Neural cell (in vitro differentiated cells): ENCODE measurements at regions not wholly inside any gene's neighbourhood (a gene's known extent, or its start where the extent isn't known, plus 50 kb on each side); places are given as distances from the start of the nearest gene placed in this dataset.
A peak's percentile ranks its signal among the peaks of the same experiment; 100 is the strongest.

ENCODE experiments used
- H2AFZ ChIP-seq: fragments of 200-600, 300-800 bp; sonication (generic), shearing (Covaris generic); 2 replicates; pipeline ENCODE4 v1.6.0; 2014; ENCODE audit warnings: low read depth, mild to moderate bottlenecking, antibody characterized with exemption, low read length, moderate library complexity
- H3F3A ChIP-seq: fragments of 200-600 bp; shearing (Covaris generic); 2 replicates; pipeline ENCODE4 v1.6.1; 2016; ENCODE audit warnings: mild to moderate bottlenecking, moderate library complexity, mixed read lengths, antibody characterized with exemption, low read length; ENCODE audit not compliant: insufficient read depth, poor library complexity, severe bottlenecking
- H3K27ac ChIP-seq: fragments of 200-600, 300-800 bp; sonication (generic), shearing (Covaris generic); 2 replicates; pipeline ENCODE4 v1.5.1; 2014; ENCODE audit warnings: mild to moderate bottlenecking, low read length, moderate library complexity
- H3K27me3 ChIP-seq: fragments of 300-800, 200-600 bp; sonication (generic), shearing (Covaris generic); 2 replicates; pipeline ENCODE4 v1.6.0; 2014; ENCODE audit warnings: mild to moderate bottlenecking, low read depth, low read length, moderate library complexity; ENCODE audit not compliant: insufficient read depth
- H3K36me3 ChIP-seq: fragments of 300-800, 200-600 bp; sonication (generic), shearing (Covaris generic); 2 replicates; pipeline ENCODE4 v1.5.1; 2014; ENCODE audit warnings: mild to moderate bottlenecking, antibody characterized with exemption, low read length, moderate library complexity; ENCODE audit not compliant: insufficient read depth
- H3K4me2 ChIP-seq: fragments of 300-800, 200-600 bp; sonication (generic), shearing (Covaris generic); 2 replicates; pipeline ENCODE4 v1.6.0; 2014; ENCODE audit warnings: mild to moderate bottlenecking, low read length
- H3K4me3 ChIP-seq: fragments of 300-800, 200-600 bp; sonication (generic), shearing (Covaris generic); 2 replicates; pipeline ENCODE4 v1.5.1; 2014; ENCODE audit warnings: mild to moderate bottlenecking, low read length, moderate library complexity
- H3K79me2 ChIP-seq: fragments of 200-600 bp; shearing (Covaris generic); replicated peaks from 2 replicates; pipeline ENCODE4 v1.6.0; 2014; ENCODE audit warnings: mild to moderate bottlenecking, low read length, moderate library complexity; ENCODE audit not compliant: insufficient read depth
- H3K9ac ChIP-seq: fragments of 300-800, 200-600 bp; sonication (generic), shearing (Covaris generic); 2 replicates; pipeline ENCODE4 v1.6.1; 2016; ENCODE audit warnings: mild to moderate bottlenecking, low read length, mixed read lengths
- H3K9me2 ChIP-seq: fragments of 200-600 bp; shearing (Covaris generic); 2 replicates; pipeline ENCODE4 v1.6.1; 2016; ENCODE audit warnings: mild to moderate bottlenecking, low read length, mixed read lengths; ENCODE audit not compliant: insufficient read depth
- H3K9me3 ChIP-seq: fragments of 200-600, 300-800 bp; sonication (generic), shearing (Covaris generic); 2 replicates; pipeline ENCODE4 v1.6.1; 2016; ENCODE audit warnings: mild to moderate bottlenecking, mixed run types, low read length, moderate library complexity, mixed read lengths
- H4K20me1 ChIP-seq: fragments of 200-600 bp; shearing (Covaris generic); 2 replicates; pipeline ENCODE4 v1.6.1; 2016; ENCODE audit warnings: mild to moderate bottlenecking, mixed run types; ENCODE audit not compliant: insufficient read depth
- CTCF ChIP-seq: fragments of 450-650 bp; IDR thresholded peaks from 2 replicates; pipeline ENCODE4 v1.5.1; 2014; ENCODE audit warnings: antibody characterized with exemption, mild to moderate bottlenecking, moderate library complexity; ENCODE audit not compliant: poor library complexity, severe bottlenecking
- EP300 ChIP-seq: fragments of 450-650 bp; conservative IDR thresholded peaks from 2 replicates; pipeline ENCODE4 v1.6.1; 2014; ENCODE audit warnings: antibody characterized with exemption, mild to moderate bottlenecking, moderate library complexity; ENCODE audit not compliant: poor library complexity, severe bottlenecking
- EZH2 ChIP-seq: fragments of 200-600, 300-800 bp; shearing (Covaris generic), sonication (generic); IDR thresholded peaks from 2 replicates; pipeline ENCODE4 v1.6.1; 2014; ENCODE audit warnings: antibody characterized with exemption, low read length, borderline replicate concordance, mild to moderate bottlenecking; ENCODE audit not compliant: insufficient read depth, poor library complexity, severe bottlenecking
- MXI1 ChIP-seq: fragments of 450-650 bp; conservative IDR thresholded peaks from 2 replicates; pipeline ENCODE4 v1.6.1; 2014; ENCODE audit warnings: antibody characterized with exemption, mild to moderate bottlenecking; ENCODE audit not compliant: poor library complexity, severe bottlenecking
- POLR2AphosphoS5 ChIP-seq: IDR thresholded peaks from 2 replicates; pipeline ENCODE4 v1.6.1; 2012
- RAD21 ChIP-seq: fragments of 450-650 bp; conservative IDR thresholded peaks from 2 replicates; pipeline ENCODE4 v1.6.1; 2014; ENCODE audit warnings: antibody characterized with exemption, mild to moderate bottlenecking, moderate library complexity
- REST ChIP-seq: IDR thresholded peaks from 2 replicates; pipeline ENCODE4 v1.6.1; 2012; ENCODE audit warnings: borderline replicate concordance
- SMC3 ChIP-seq: fragments of 450-650 bp; conservative IDR thresholded peaks from 2 replicates; pipeline ENCODE4 v1.6.1; 2014; ENCODE audit warnings: antibody characterized with exemption, mild to moderate bottlenecking, moderate library complexity; ENCODE audit not compliant: poor library complexity
- TAF1 ChIP-seq: IDR thresholded peaks from 2 replicates; pipeline ENCODE4 v1.6.1; 2012; ENCODE audit warnings: low read depth

DNA sequence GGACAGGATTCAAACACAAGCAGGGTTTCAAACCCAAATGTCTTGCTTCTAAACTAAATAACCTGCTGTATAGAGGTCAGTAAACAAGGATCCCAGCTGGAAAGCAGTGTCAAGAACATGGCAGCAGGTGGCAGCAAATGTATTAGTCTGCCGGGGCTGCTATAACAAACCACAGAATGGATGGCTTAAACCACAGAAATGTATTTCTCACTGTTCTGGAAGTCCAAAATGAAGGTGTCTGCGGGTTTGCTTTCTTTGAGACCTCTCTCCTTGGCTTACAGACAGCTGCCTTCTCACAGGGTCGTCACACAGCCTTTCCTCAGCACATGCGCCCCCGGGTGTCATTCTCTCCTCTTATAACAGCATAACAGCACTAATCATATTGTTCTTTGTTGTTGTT lies 65.1 kb upstream of the LRRC55 start:
- TF ChIP-seq MXI1, result no peak
- TF ChIP-seq TAF1, result no peak
- TF ChIP-seq REST, result no peak
- TF ChIP-seq EZH2, result no peak
- peak; percentile 63 for TF ChIP-seq SMC3
- no peak for TF ChIP-seq POLR2AphosphoS5
- peak; percentile 39 for TF ChIP-seq CTCF
- TF ChIP-seq EP300, result no peak
- TF ChIP-seq RAD21, result peak; percentile 51

DNA sequence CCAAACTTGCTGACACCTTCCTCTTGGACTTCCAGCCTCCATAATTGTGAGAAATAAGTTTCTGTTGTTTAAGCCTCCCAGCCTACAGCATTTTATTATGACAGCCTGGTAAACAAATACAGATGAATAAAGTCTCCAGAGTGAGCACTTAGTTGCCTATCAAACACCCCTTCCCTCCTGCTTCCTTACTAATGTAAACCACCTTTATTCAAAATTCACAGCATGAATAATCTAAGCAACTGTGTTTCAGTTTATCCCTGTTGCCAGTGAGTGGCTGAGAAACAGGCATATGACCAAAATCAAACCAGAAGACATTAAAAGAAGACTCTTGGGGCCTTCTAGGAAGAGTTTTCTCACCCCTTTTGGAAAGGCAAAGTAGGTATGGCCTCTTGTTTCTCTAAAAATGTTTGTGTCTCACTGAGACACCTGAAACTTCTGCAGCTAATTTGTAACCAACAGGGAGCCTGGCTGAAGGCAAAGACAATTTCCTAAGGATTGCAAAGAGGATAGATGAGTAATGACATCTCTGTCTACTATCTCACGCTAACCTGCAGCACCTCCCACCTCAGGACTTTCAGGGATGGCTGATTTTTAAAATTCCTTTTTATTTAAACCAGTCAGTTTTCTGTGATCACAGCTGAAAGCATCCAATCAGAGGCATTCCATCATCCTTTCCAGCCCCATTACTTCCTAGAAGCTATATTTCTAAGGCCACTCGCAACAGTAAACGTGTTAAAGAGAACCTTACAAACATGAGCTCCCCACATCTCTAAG lies 61.4 kb upstream of the LRRC55 start:
- Histone ChIP-seq H4K20me1 (no peaks in the 10 kb centered on the region), H2AFZ (no peak overlapping the region), H3K4me2 (no peak overlapping the region), H3K79me2 (no peaks in the 10 kb centered on the region), H3K27ac (no peak overlapping the region), H3K9me3 (no peaks in the 10 kb centered on the region), H3F3A (no peaks in the 10 kb centered on the region), H3K36me3 (no peaks in the 10 kb centered on the region), H3K9ac (no peak overlapping the region), H3K4me3 (no peak overlapping the region), H3K27me3 (no peaks in the 10 kb centered on the region), H3K9me2 (no peaks in the 10 kb centered on the region)
- TF ChIP-seq REST (no peak), RAD21 (no peak)

More for the DNA sequence above, 65.1 kb upstream of the LRRC55 start:
- Histone ChIP-seq H3K27ac (no peak overlapping the region), H3K36me3 (no peaks in the 10 kb centered on the region), H3K4me2 (no peak overlapping the region), H3K9me3 (no peaks in the 10 kb centered on the region), H3K79me2 (no peaks in the 10 kb centered on the region), H3K27me3 (no peaks in the 10 kb centered on the region), H3K9ac (no peak overlapping the region), H4K20me1 (no peaks in the 10 kb centered on the region), H3K9me2 (no peaks in the 10 kb centered on the region), H2AFZ (no peak overlapping the region), H3K4me3 (no peak overlapping the region), H3F3A (no peaks in the 10 kb centered on the region)
